ENCODE measurements at regions not wholly inside any gene's neighbourhood (a gene's known extent, or its start where the extent isn't known, plus 50 kb on each side); places are given as distances from the start of the nearest gene placed in this dataset.

DNA sequence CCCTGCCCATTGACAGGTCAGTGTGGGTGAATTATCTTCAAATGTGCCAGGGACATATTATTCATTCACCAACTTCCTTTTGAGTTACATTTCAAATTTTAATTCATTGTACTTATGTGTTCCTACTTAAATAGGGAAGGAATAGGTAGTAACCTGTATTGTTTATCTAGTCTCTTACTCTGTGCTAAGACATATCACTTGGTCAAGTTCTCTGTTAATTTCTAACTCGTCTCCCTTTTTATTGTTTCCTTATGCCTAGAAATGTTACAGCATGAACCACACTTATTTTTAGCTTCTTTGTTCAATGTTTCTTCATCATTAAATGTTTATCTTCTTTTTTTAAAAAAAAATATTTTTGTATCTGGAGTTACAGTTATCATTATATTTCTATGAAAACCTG lies 151.9 kb downstream of the HAUS1 start:
- CTCF ChIA-PET = no interaction called here

DNA sequence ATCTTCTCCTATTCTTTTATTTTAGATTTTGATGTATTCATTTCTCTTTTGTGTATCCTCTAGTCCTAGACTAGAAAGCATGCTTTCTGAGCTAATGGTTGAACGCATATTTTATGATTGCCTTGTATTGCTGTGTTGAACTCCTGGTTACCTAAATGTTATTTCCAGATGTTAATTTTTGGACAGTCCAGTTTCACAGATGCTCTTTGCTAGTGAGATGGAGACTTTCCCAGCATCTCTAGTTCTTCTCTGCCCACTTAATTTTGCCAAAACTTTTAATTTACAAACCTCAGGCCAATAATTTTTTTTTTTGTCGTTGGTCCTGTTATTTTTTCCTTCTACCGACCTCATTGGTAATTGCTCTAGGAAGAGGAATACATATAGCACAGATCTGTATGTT lies 153.2 kb downstream of the HAUS1 start:
- DNase-seq (no peak), ATAC-seq (no peak)
- TF ChIP-seq, protein P1, sequence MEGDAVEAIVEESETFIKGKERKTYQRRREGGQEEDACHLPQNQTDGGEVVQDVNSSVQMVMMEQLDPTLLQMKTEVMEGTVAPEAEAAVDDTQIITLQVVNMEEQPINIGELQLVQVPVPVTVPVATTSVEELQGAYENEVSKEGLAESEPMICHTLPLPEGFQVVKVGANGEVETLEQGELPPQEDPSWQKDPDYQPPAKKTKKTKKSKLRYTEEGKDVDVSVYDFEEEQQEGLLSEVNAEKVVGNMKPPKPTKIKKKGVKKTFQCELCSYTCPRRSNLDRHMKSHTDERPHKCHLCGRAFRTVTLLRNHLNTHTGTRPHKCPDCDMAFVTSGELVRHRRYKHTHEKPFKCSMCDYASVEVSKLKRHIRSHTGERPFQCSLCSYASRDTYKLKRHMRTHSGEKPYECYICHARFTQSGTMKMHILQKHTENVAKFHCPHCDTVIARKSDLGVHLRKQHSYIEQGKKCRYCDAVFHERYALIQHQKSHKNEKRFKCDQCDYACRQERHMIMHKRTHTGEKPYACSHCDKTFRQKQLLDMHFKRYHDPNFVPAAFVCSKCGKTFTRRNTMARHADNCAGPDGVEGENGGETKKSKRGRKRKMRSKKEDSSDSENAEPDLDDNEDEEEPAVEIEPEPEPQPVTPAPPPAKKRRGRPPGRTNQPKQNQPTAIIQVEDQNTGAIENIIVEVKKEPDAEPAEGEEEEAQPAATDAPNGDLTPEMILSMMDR (conservative IDR thresholded peaks at IDR 0.05; ENCODE audit: low read depth, low read length) = no peak
- no peak for TF ChIP-seq EZH2phosphoT487 (IDR thresholded peaks at IDR 0.05; ENCODE audit: borderline replicate concordance, low read length)
- no peak overlapping the region for H2AFZ ChIP-seq (ENCODE audit: low read length)
- H3K27me3 ChIP-seq (ENCODE audit: low read length) = no peaks in the 10 kb centered on the region
- H3K4me2 ChIP-seq (ENCODE audit: low read length) = no peak overlapping the region
- POLR2A ChIA-PET (ENCODE audit: unreplicated experiment) = no interaction called here
- peaks cover 19% of the 10 kb centered on the region for H3K4me1 ChIP-seq (ENCODE audit: insufficient read depth, low read length)
- no peaks in the 10 kb centered on the region for H3K9me3 ChIP-seq (ENCODE audit: low read length)
- CTCF ChIA-PET = no interaction called here
- H3K4me3 ChIP-seq (ENCODE audit: low read length) = no peak overlapping the region
- no peaks in the 10 kb centered on the region for H3F3A ChIP-seq (ENCODE audit: low read length, unreplicated experiment)
- no peaks in the 10 kb centered on the region for H4K20me1 ChIP-seq (ENCODE audit: low read length)
- no TSS peak for BruUV-seq (replicated peaks)
- peaks cover 26% of the 10 kb centered on the region for H3K79me2 ChIP-seq (ENCODE audit: low read length)
- intact Hi-C loops (cut with micrococcal nuclease) = no loop called here
- no peak overlapping the region for H3K27ac ChIP-seq (ENCODE audit: low read length)
- no peaks in the 10 kb centered on the region for H3K36me3 ChIP-seq (ENCODE audit: low read depth, low read length)
- H3K9ac ChIP-seq (ENCODE audit: low read length) = no peak overlapping the region
- H3K9me2 ChIP-seq (replicated peaks; ENCODE audit: low read length) = no peaks in the 10 kb centered on the region

More for the DNA sequence above, 151.9 kb downstream of the HAUS1 start:
- no peak for ATAC-seq
- H3F3A ChIP-seq (ENCODE audit: low read length, unreplicated experiment) = no peaks in the 10 kb centered on the region
- H3K27ac ChIP-seq (ENCODE audit: low read length) = no peak overlapping the region
- no peak overlapping the region for H3K4me2 ChIP-seq (ENCODE audit: low read length)
- DNase-seq = no peak
- no peaks in the 10 kb centered on the region for H4K20me1 ChIP-seq (ENCODE audit: low read length)
- H3K9me2 ChIP-seq (replicated peaks; ENCODE audit: low read length) = no peaks in the 10 kb centered on the region
- H3K27me3 ChIP-seq (ENCODE audit: low read length) = no peaks in the 10 kb centered on the region
- BruUV-seq (replicated peaks) = no TSS peak
- no peak overlapping the region for H3K9ac ChIP-seq (ENCODE audit: low read length)
- H3K9me3 ChIP-seq (ENCODE audit: low read length) = no peaks in the 10 kb centered on the region
- intact Hi-C loops (cut with micrococcal nuclease) = no loop called here
- H3K4me1 ChIP-seq (ENCODE audit: insufficient read depth, low read length) = peaks cover 14% of the 10 kb centered on the region
- no peak overlapping the region for H2AFZ ChIP-seq (ENCODE audit: low read length)
- H3K4me3 ChIP-seq (ENCODE audit: low read length) = no peak overlapping the region
- POLR2A ChIA-PET (ENCODE audit: unreplicated experiment) = no interaction called here
- TF ChIP-seq EZH2 (IDR thresholded peaks at IDR 0.05; ENCODE audit: low read length, unreplicated experiment) (no peak), EZH2phosphoT487 (IDR thresholded peaks at IDR 0.05; ENCODE audit: borderline replicate concordance, low read length) (no peak)
- TF ChIP-seq, protein P1 (conservative IDR thresholded peaks at IDR 0.05; ENCODE audit: low read depth, low read length) = no peak
- H3K79me2 ChIP-seq (ENCODE audit: low read length) = peaks cover 23% of the 10 kb centered on the region
- H3K36me3 ChIP-seq (ENCODE audit: low read depth, low read length) = no peaks in the 10 kb centered on the region

DNA sequence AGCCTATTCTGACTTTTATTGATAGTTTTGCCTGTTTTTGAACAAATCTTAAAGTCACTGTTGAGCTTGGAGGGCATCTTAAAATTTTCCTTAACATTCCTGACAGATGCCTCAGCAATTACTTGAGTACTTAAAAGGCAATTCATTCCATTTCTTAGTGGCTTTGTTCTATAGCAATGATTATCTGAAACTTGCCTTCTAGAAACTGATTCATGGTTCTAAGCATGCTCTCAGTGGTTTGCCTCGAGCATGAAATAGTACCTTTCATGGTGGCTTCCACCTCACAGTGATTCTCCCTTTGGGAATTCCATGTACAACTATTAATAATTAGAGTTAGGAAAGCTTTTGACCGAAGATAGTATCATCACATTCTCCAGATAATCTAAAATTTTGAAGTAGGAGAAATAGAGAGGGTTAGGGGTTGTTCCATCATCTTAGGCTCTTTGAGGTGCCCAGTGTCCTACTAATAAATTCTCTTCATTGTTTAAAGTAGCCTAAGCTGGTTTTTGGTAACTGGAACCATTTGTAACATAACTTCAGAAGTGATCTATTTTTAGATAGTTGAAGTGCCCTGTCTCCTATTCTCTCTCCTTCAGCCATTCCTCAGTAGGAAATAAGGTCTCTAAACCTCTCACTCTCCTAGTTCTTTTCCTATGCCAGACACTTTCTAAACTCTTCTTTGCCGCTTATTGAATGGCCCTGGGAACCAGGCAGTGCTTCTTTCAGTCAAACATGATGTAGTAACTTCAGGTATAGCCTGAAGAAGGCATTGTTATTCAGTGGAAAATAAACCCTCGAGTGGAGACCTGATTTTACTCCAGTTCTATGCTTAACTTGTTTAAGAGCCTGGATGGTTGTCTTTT lies 156.1 kb downstream of the HAUS1 start:
- H2AFZ ChIP-seq (ENCODE audit: low read length) = no peak overlapping the region
- H3F3A ChIP-seq (ENCODE audit: low read length, unreplicated experiment) = no peaks in the 10 kb centered on the region
- H3K9ac ChIP-seq (ENCODE audit: low read length) = no peak overlapping the region
- peak overlapping the region; percentile 66 for H3K4me2 ChIP-seq (ENCODE audit: low read length)
- CTCF ChIA-PET = interaction anchor here (0.6 kb wide), 1 partner anchor 12 kb away, joined by 4 read pairs; no protein-coding TSS in a partner anchor
- no peaks in the 10 kb centered on the region for H3K9me2 ChIP-seq (replicated peaks; ENCODE audit: low read length)
- H3K79me2 ChIP-seq (ENCODE audit: low read length) = peaks cover 18% of the 10 kb centered on the region
- POLR2A ChIA-PET (ENCODE audit: unreplicated experiment) = interaction anchor here (0.5 to 0.6 kb wide), 2 partner anchors 61 kb away, joined by 3 to 4 read pairs; no protein-coding TSS in a partner anchor
- peak; percentile 48 for DNase-seq
- peak overlapping the region; percentile 76 for H3K27ac ChIP-seq (ENCODE audit: low read length)
- no peaks in the 10 kb centered on the region for H3K9me3 ChIP-seq (ENCODE audit: low read length)
- peaks cover 19% of the 10 kb centered on the region for H3K4me1 ChIP-seq (ENCODE audit: insufficient read depth, low read length)
- no peaks in the 10 kb centered on the region for H3K36me3 ChIP-seq (ENCODE audit: low read depth, low read length)
- no peaks in the 10 kb centered on the region for H4K20me1 ChIP-seq (ENCODE audit: low read length)
- no peaks in the 10 kb centered on the region for H3K27me3 ChIP-seq (ENCODE audit: low read length)
- TF ChIP-seq, protein P1 (conservative IDR thresholded peaks at IDR 0.05; ENCODE audit: low read depth, low read length) = no peak
- no peak for TF ChIP-seq EZH2phosphoT487 (IDR thresholded peaks at IDR 0.05; ENCODE audit: borderline replicate concordance, low read length)
- no peak for TF ChIP-seq EZH2 (IDR thresholded peaks at IDR 0.05; ENCODE audit: low read length, unreplicated experiment)
- peak; percentile 66 for ATAC-seq
- intact Hi-C loops (cut with micrococcal nuclease) = loop anchor here (10.0 kb wide), 1 partner anchor 275 kb away; no protein-coding TSS in a partner anchor
- no TSS peak for BruUV-seq (replicated peaks)
- H3K4me3 ChIP-seq (ENCODE audit: low read length) = no peak overlapping the region
